Esophagus squamous epithelium (tissue), 4 donors: ENCODE measurements at regions not wholly inside any gene's neighbourhood (a gene's known extent, or its start where the extent isn't known, plus 50 kb on each side); places are given as distances from the start of the nearest gene placed in this dataset.

Source experiments
- POLR2A ChIP-seq, 4 donors: fragments of 450-650 bp; IDR thresholded peaks; one replicate each; pipeline ENCODE4 v1.6.1; 2017; ENCODE audit warnings: antibody characterized with exemption in 4 of 4, mild to moderate bottlenecking in 4 of 4, moderate library complexity in 3 of 4
- TF ChIP-seq, protein P1 (sequence below), 6 experiments: fragments of 450-650 bp in 4 of 6; fragments of 200-600 bp in 2 of 6; sonication (generic) in 2 of 6; IDR thresholded peaks; one replicate each; pipeline ENCODE4 v1.5.1; 2016 to 2019; ENCODE audit warnings: antibody characterized with exemption in 6 of 6, mild to moderate bottlenecking in 4 of 6, moderate library complexity in 4 of 6

DNA sequence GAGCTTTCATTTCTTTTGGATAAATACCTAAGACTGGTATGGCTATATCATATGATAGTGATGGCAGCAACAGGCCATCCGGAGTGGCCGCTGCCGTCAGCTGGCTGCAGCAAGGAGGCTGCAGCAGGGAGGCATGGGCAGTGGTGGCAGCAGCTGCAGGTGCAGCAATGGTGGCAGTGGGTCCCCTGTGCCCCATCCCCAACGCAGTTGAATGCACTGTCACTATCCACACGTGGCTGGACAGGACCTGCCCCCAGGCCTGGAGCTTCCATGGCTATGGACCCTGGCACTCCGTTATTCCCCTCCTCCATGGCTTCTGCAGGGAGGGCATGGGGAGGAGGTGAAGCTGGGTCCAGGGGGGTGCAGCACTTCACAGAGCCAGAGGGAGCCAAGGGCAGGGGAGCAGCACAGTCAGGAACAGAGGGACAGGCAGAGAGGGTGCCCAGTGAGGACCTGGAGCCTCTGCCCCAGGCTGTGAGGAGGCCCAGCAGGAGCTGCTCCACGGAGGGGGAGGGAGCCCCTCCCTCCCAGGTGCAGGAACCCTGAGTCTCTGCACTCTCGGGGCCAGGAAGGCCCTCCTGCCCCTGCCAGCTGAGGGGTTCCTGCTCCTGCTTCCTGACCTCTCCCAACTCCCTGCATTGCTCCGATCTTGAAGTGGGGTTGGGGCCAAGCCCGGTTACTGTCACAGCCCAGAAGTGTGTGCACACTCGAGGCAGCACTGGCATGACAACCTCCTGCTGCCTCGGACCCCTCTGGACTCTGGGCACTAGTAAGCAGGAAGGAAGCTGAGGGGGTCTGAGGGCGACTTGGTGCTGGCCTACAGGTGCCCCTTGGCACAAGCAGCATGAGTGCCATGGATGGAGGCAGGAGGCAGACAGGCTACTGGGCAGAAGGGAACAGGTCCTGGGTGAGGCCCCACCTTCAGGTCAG is 466.3 kb downstream of the GUCY1A2 start:
- TF ChIP-seq, protein P1, sequence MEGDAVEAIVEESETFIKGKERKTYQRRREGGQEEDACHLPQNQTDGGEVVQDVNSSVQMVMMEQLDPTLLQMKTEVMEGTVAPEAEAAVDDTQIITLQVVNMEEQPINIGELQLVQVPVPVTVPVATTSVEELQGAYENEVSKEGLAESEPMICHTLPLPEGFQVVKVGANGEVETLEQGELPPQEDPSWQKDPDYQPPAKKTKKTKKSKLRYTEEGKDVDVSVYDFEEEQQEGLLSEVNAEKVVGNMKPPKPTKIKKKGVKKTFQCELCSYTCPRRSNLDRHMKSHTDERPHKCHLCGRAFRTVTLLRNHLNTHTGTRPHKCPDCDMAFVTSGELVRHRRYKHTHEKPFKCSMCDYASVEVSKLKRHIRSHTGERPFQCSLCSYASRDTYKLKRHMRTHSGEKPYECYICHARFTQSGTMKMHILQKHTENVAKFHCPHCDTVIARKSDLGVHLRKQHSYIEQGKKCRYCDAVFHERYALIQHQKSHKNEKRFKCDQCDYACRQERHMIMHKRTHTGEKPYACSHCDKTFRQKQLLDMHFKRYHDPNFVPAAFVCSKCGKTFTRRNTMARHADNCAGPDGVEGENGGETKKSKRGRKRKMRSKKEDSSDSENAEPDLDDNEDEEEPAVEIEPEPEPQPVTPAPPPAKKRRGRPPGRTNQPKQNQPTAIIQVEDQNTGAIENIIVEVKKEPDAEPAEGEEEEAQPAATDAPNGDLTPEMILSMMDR (IDR thresholded peaks at IDR 0.05): no peak
- no peak for TF ChIP-seq POLR2A (IDR thresholded peaks at IDR 0.05)
